Loucy (cell line): ENCODE measurements at regions not wholly inside any gene's neighbourhood (a gene's known extent, or its start where the extent isn't known, plus 50 kb on each side); places are given as distances from the start of the nearest gene placed in this dataset.
"Not testable (repeated sequence)": the region's sequence is repeated elsewhere in the genome, so short reads cannot be mapped to it uniquely, and the experiment has no call there.

Experiments
- H2AFZ ChIP-seq: fragments of 200-600 bp; sonication (generic); 2 replicates; pipeline ENCODE4 v1.6.0; 2016; ENCODE audit warnings: antibody characterized with exemption, mild to moderate bottlenecking, low read length, moderate library complexity
- H3F3A ChIP-seq: fragments of 200-600 bp; 2 replicates; pipeline ENCODE4 v1.6.0; 2016; ENCODE audit warnings: antibody characterized with exemption, low read depth, mild to moderate bottlenecking
- H3K27me3 ChIP-seq: fragments of 200-600 bp; sonication (generic); 2 replicates; pipeline ENCODE4 v1.6.1; 2014; ENCODE audit warnings: low read length, mild to moderate bottlenecking; ENCODE audit not compliant: insufficient read depth, poor library complexity, severe bottlenecking
- H3K36me3 ChIP-seq: fragments of 200-600 bp; sonication (generic); 2 replicates; pipeline ENCODE4 v1.6.1; 2016; ENCODE audit warnings: low read length; ENCODE audit not compliant: insufficient read depth
- H3K4me1 ChIP-seq: fragments of 200-600 bp; sonication (generic); 2 replicates; pipeline ENCODE4 v1.5.1; 2014; ENCODE audit warnings: low read length, mild to moderate bottlenecking; ENCODE audit not compliant: insufficient read depth, poor library complexity, severe bottlenecking
- H3K4me2 ChIP-seq: fragments of 200-600 bp; sonication (generic); 2 replicates; pipeline ENCODE4 v1.6.0; 2014; ENCODE audit warnings: antibody characterized with exemption, low read length, low read depth, mild to moderate bottlenecking; ENCODE audit not compliant: poor library complexity, severe bottlenecking
- H3K4me3 ChIP-seq: fragments of 200-600 bp; sonication (generic); 2 replicates; pipeline ENCODE4 v1.5.1; 2014; ENCODE audit warnings: low read length, mild to moderate bottlenecking, mixed read lengths; ENCODE audit not compliant: poor library complexity, severe bottlenecking
- H3K79me2 ChIP-seq: fragments of 200-600 bp; sonication (generic); 2 replicates; pipeline ENCODE4 v1.6.1; 2014; ENCODE audit warnings: low read length; ENCODE audit not compliant: insufficient read depth
- H3K9ac ChIP-seq: fragments of 200-600 bp; sonication (generic); 2 replicates; pipeline ENCODE4 v1.6.0; 2014; ENCODE audit warnings: mild to moderate bottlenecking, low read depth, low read length, moderate library complexity; ENCODE audit not compliant: poor library complexity, severe bottlenecking
- H3K9me2 ChIP-seq: fragments of 200-600 bp; sonication (generic); replicated peaks from 2 replicates; pipeline ENCODE4 v1.6.1; 2016; ENCODE audit warnings: low read depth, low read length, mixed read lengths
- H3K9me3 ChIP-seq: fragments of 200-600 bp; sonication (generic); 2 replicates; pipeline ENCODE4 v1.6.1; 2014; ENCODE audit warnings: mild to moderate bottlenecking, antibody characterized with exemption, low read length, low read depth; ENCODE audit not compliant: insufficient read depth
- H4K20me1 ChIP-seq: fragments of 200-600 bp; sonication (generic); 2 replicates; pipeline ENCODE4 v1.6.0; 2014; ENCODE audit warnings: antibody characterized with exemption, low read length, mild to moderate bottlenecking; ENCODE audit not compliant: insufficient read depth, poor library complexity, severe bottlenecking
- CTCF ChIP-seq: fragments of 200-600 bp; sonication (generic); conservative IDR thresholded peaks from 2 replicates; pipeline ENCODE4 v1.5.1; 2014; ENCODE audit warnings: mild to moderate bottlenecking, antibody characterized with exemption, low read length
- EZH2phosphoT487 ChIP-seq: fragments of 200-600 bp; IDR thresholded peaks from 2 replicates; pipeline ENCODE4 v1.6.1; 2018; ENCODE audit warnings: antibody characterized with exemption, mild to moderate bottlenecking, moderate library complexity, borderline replicate concordance

- not testable (repeated sequence) for H3K9ac ChIP-seq
Observed at GRCh38 chr17:21573271-21573960, 118.9 kb upstream of the KCNJ18 start.

GRCh38 chr17:21573961-21574610 lies 118.2 kb upstream of the KCNJ18 start:
- H3K27me3 ChIP-seq, result no peaks in the 10 kb centered on the region
- no peak overlapping the region for H3K9ac ChIP-seq
- H3K4me3 ChIP-seq, result no peak overlapping the region
- no peaks in the 10 kb centered on the region for H3K9me2 ChIP-seq
- no peaks in the 10 kb centered on the region for H3K79me2 ChIP-seq
- no peaks in the 10 kb centered on the region for H3K4me1 ChIP-seq
- no peak overlapping the region for H2AFZ ChIP-seq
- H3K4me2 ChIP-seq, result no peak overlapping the region
- no peaks in the 10 kb centered on the region for H3K36me3 ChIP-seq
- H3F3A ChIP-seq, result no peaks in the 10 kb centered on the region
- no peaks in the 10 kb centered on the region for H4K20me1 ChIP-seq
- TF ChIP-seq CTCF (no peak), EZH2phosphoT487 (no peak)
- H3K9me3 ChIP-seq, result no peaks in the 10 kb centered on the region

More at GRCh38 chr17:21573271-21573960, 118.9 kb upstream of the KCNJ18 start:
- not testable (repeated sequence) for H3K4me1 ChIP-seq, H3F3A ChIP-seq, H3K27me3 ChIP-seq, H3K4me3 ChIP-seq, H3K9me3 ChIP-seq, H3K4me2 ChIP-seq, H3K79me2 ChIP-seq, H2AFZ ChIP-seq, H3K36me3 ChIP-seq, H4K20me1 ChIP-seq, H3K9me2 ChIP-seq

GRCh38 chr17:21574611-21575255 lies 117.6 kb upstream of the KCNJ18 start:
- H4K20me1 ChIP-seq, H3K4me3 ChIP-seq, H3K36me3 ChIP-seq, H3K9me3 ChIP-seq, H3K9me2 ChIP-seq, H3K27me3 ChIP-seq, H3K9ac ChIP-seq, H2AFZ ChIP-seq, H3K79me2 ChIP-seq, H3K4me1 ChIP-seq, H3F3A ChIP-seq, H3K4me2 ChIP-seq: not testable (repeated sequence)

- H3K9ac ChIP-seq, H3K27me3 ChIP-seq, H3F3A ChIP-seq, H2AFZ ChIP-seq, H3K36me3 ChIP-seq, H3K79me2 ChIP-seq, H3K4me1 ChIP-seq, H3K9me3 ChIP-seq, H3K4me2 ChIP-seq, H4K20me1 ChIP-seq, H3K9me2 ChIP-seq, H3K4me3 ChIP-seq: not testable (repeated sequence)
Observed at GRCh38 chr17:21578783-21579182, 113.5 kb upstream of the KCNJ18 start.
